Kidney epithelial cell (primary cell): ENCODE measurements at regions not wholly inside any gene's neighbourhood (a gene's known extent, or its start where the extent isn't known, plus 50 kb on each side); places are given as distances from the start of the nearest gene placed in this dataset.

Source experiments
- DNase-seq: peaks from one replicate; pipeline ENCODE4 v3.0.0-alpha.2; 2010; ENCODE audit warnings: low read depth
- H3K27me3 ChIP-seq: 2 replicates; pipeline ENCODE4 v1.6.0; 2011; ENCODE audit warnings: low read length; ENCODE audit not compliant: control insufficient read depth, insufficient read depth
- H3K36me3 ChIP-seq: 2 replicates; pipeline ENCODE4 v1.5.1; 2011; ENCODE audit warnings: low read length; ENCODE audit not compliant: control insufficient read depth, insufficient read depth
- H3K4me3 ChIP-seq: 2 replicates; pipeline ENCODE4 v1.5.1; 2011; ENCODE audit warnings: low read depth, mild to moderate bottlenecking, control low read depth, low read length
- CTCF ChIP-seq: IDR thresholded peaks from 2 replicates; pipeline ENCODE4 v1.5.1; 2011; ENCODE audit warnings: mild to moderate bottlenecking, moderate library complexity, low read length, control low read depth, inconsistent platforms; ENCODE audit not compliant: insufficient read depth, poor library complexity, severe bottlenecking

- Histone ChIP-seq H3K36me3 (no peaks in the 10 kb centered on the region), H3K4me3 (no peak overlapping the region), H3K27me3 (no peaks in the 10 kb centered on the region)
- no peak for DNase-seq
- TF ChIP-seq CTCF: no peak
Observed at GRCh38 chr5:107803728-107804127, 133.0 kb upstream of the EFNA5 start.

- Histone ChIP-seq H3K27me3 (no peaks in the 10 kb centered on the region), H3K36me3 (no peaks in the 10 kb centered on the region), H3K4me3 (no peak overlapping the region)
- TF ChIP-seq CTCF: no peak
- DNase-seq: no peak
Observed at GRCh38 chr5:107801061-107801460, 130.3 kb upstream of the EFNA5 start.

- TF ChIP-seq CTCF: no peak
Observed at GRCh38 chr5:107799306-107799705, 128.6 kb upstream of the EFNA5 start.

GRCh38 chr5:107796797-107797196 lies 126.1 kb upstream of the EFNA5 start:
- Histone ChIP-seq H3K36me3 (no peaks in the 10 kb centered on the region), H3K4me3 (no peak overlapping the region), H3K27me3 (no peaks in the 10 kb centered on the region)
- no peak for DNase-seq
- peak; percentile 14 for TF ChIP-seq CTCF

More at GRCh38 chr5:107799306-107799705, 128.6 kb upstream of the EFNA5 start:
- no peak for DNase-seq
- H3K27me3 ChIP-seq: no peaks in the 10 kb centered on the region
- no peaks in the 10 kb centered on the region for H3K36me3 ChIP-seq
- no peak overlapping the region for H3K4me3 ChIP-seq

GRCh38 chr5:107794741-107795140 lies 124.0 kb upstream of the EFNA5 start:
- Histone ChIP-seq H3K36me3 (no peaks in the 10 kb centered on the region), H3K27me3 (no peaks in the 10 kb centered on the region), H3K4me3 (no peak overlapping the region)
- no peak for TF ChIP-seq CTCF
- no peak for DNase-seq

- H3K4me3 ChIP-seq: no peak overlapping the region
- no peaks in the 10 kb centered on the region for H3K36me3 ChIP-seq
- DNase-seq: no peak
- no peak for TF ChIP-seq CTCF
- no peaks in the 10 kb centered on the region for H3K27me3 ChIP-seq
Observed at GRCh38 chr5:107792940-107793339, 122.2 kb upstream of the EFNA5 start.
